Astrocyte (in vitro differentiated cells and primary cell): ENCODE measurements at regions not wholly inside any gene's neighbourhood (a gene's known extent, or its start where the extent isn't known, plus 50 kb on each side); places are given as distances from the start of the nearest gene placed in this dataset.

Experiments used
- DNase-seq: peaks from one replicate; pipeline ENCODE4 v3.0.0-alpha.2; 2010; ENCODE audit warnings: low read depth
- FAIRE-seq: peaks from 2 replicates; lab custom pipeline; 2011; peaks lifted over from hg19 to GRCh38; lab: Jason Lieb, UNC
- H2AFZ ChIP-seq: 2 replicates; pipeline ENCODE4 v1.6.0; 2012; ENCODE audit warnings: low read depth, low read length, inconsistent platforms
- H3K27ac ChIP-seq: 2 replicates; pipeline ENCODE4 v1.5.1; 2011; ENCODE audit warnings: low read depth, low read length, inconsistent platforms
- H3K27me3 ChIP-seq: 2 replicates; pipeline ENCODE4 v1.6.0; 2011; ENCODE audit warnings: low read length, inconsistent platforms; ENCODE audit not compliant: insufficient read depth
- H3K36me3 ChIP-seq: 2 replicates; pipeline ENCODE4 v1.5.1; 2011; ENCODE audit warnings: low read length, inconsistent platforms; ENCODE audit not compliant: insufficient read depth
- H3K4me1 ChIP-seq: 2 replicates; pipeline ENCODE4 v1.5.1; 2011; ENCODE audit warnings: low read length, inconsistent platforms; ENCODE audit not compliant: insufficient read depth
- H3K4me2 ChIP-seq: 2 replicates; pipeline ENCODE4 v1.6.0; 2012; ENCODE audit warnings: low read length, inconsistent platforms
- H3K4me3 ChIP-seq: 2 replicates; pipeline ENCODE4 v1.5.1; 2011; ENCODE audit warnings: low read depth, mild to moderate bottlenecking, low read length, inconsistent platforms; ENCODE audit not compliant: insufficient read depth
- H3K79me2 ChIP-seq: 2 replicates; pipeline ENCODE4 v1.6.0; 2012; ENCODE audit warnings: mild to moderate bottlenecking, low read length, inconsistent platforms; ENCODE audit not compliant: insufficient read depth
- H3K9ac ChIP-seq: 2 replicates; pipeline ENCODE4 v1.6.0; 2012; ENCODE audit warnings: mild to moderate bottlenecking, low read length, inconsistent platforms
- H3K9me3 ChIP-seq: 2 replicates; pipeline ENCODE4 v1.5.1; 2012; ENCODE audit warnings: low read depth, mild to moderate bottlenecking, low read length, inconsistent platforms; ENCODE audit not compliant: insufficient read depth
- H4K20me1 ChIP-seq: 2 replicates; pipeline ENCODE4 v1.6.0; 2012; ENCODE audit warnings: low read length, inconsistent platforms; ENCODE audit not compliant: insufficient read depth
- H3K27ac Mint-ChIP-seq: one replicate; pipeline ENCODE4 v1.8.0; 2021; ENCODE audit warnings: mild to moderate bottlenecking, mixed read lengths; ENCODE audit not compliant: unreplicated experiment
- H3K27me3 Mint-ChIP-seq: one replicate; pipeline ENCODE4 v1.8.0; 2021; ENCODE audit warnings: low read depth, mixed read lengths; ENCODE audit not compliant: unreplicated experiment
- H3K36me3 Mint-ChIP-seq: one replicate; pipeline ENCODE4 v1.8.0; 2021; ENCODE audit warnings: low read depth, mixed read lengths; ENCODE audit not compliant: unreplicated experiment
- H3K4me1 Mint-ChIP-seq: one replicate; pipeline ENCODE4 v1.8.0; 2021; ENCODE audit warnings: low read depth, mixed read lengths; ENCODE audit not compliant: unreplicated experiment
- H3K4me3 Mint-ChIP-seq: one replicate; pipeline ENCODE4 v1.8.0; 2021; ENCODE audit warnings: mild to moderate bottlenecking, moderate library complexity, mixed read lengths; ENCODE audit not compliant: unreplicated experiment
- H3K9me3 Mint-ChIP-seq: one replicate; pipeline ENCODE4 v1.8.0; 2021; ENCODE audit warnings: mild to moderate bottlenecking, mixed read lengths; ENCODE audit not compliant: unreplicated experiment
- CTCF ChIP-seq: IDR thresholded peaks from 2 replicates; pipeline ENCODE4 v1.5.1; 2011; ENCODE audit warnings: low read depth, mild to moderate bottlenecking, inconsistent platforms, low read length, moderate library complexity; ENCODE audit not compliant: insufficient read depth
- EZH2 ChIP-seq: IDR thresholded peaks from 2 replicates; pipeline ENCODE4 v1.6.1; 2012; ENCODE audit warnings: mild to moderate bottlenecking, low read length, inconsistent platforms; ENCODE audit not compliant: insufficient read depth

DNA sequence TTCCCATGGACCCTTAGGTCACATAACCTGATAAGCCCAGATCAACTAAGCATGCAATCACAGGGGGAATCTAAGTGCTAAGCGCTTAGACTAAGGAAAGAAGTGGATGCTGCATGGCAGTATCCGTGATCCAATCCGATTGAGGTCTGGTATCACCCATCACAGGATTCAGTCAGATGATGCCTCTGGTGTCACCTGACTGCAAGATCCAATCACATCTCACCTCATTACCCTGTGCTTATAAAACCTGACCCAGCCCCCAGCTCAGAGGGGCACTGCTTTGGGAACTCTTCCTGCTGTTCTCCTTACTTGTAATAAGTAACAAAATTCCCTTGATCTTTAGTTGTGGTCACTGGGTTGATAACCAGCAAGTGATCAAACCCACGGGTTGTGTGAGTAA, 84.7 kb upstream of the TMEM168 start:
- no peak overlapping the region for H3K27ac ChIP-seq
- no peaks in the 10 kb centered on the region for H3K27me3 ChIP-seq
- H3K4me3 Mint-ChIP-seq: no peak overlapping the region
- H3K27ac Mint-ChIP-seq: no peak overlapping the region
- TF ChIP-seq EZH2 (no peak), CTCF (no peak)
- H3K9me3 Mint-ChIP-seq: no peaks in the 10 kb centered on the region
- DNase-seq (peak; percentile 41), FAIRE-seq (no peak)
- H3K27me3 Mint-ChIP-seq: no peaks in the 10 kb centered on the region
- no peak overlapping the region for H3K4me2 ChIP-seq
- peaks cover 6% of the 10 kb centered on the region for H3K79me2 ChIP-seq
- peaks cover 10% of the 10 kb centered on the region for H3K4me1 Mint-ChIP-seq
- no peaks in the 10 kb centered on the region for H3K4me1 ChIP-seq
- no peak overlapping the region for H3K4me3 ChIP-seq
- H3K9me3 ChIP-seq: no peaks in the 10 kb centered on the region
- no peak overlapping the region for H2AFZ ChIP-seq
- H3K9ac ChIP-seq: no peak overlapping the region
- peaks cover 2% of the 10 kb centered on the region for H3K36me3 Mint-ChIP-seq
- peaks cover 13% of the 10 kb centered on the region for H4K20me1 ChIP-seq
- no peaks in the 10 kb centered on the region for H3K36me3 ChIP-seq

DNA sequence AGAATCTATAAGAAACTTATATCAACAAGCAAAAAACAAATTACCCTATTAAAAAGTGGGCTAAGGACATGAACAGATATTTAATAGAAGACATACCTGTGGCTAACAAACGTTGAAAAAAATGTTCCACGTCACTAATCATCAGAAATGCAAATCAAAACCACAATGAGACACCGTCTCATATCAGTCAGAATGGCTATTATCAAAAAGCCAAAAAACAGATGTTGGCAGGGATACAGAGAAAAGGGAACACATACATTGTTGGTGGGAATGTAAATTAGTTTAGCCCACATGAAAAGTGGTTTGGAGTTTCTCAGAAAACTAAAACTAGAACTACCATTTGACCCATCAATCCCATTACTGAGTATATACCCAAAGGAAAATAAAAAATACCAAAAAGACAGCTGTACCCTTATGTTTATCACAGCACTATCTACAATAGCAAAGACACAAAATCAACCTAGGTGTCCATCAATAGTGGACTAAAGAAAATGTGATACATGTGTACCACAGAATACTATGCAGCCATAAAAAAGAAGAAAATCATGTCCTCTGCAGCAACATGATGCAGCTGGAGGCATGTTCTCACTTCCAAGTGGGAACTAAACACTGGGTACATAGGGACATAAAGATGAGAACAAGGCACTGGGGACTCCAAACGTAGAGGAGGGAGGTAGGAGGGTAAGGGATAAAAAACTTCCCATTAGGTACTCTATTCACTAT, 83.8 kb upstream of the TMEM168 start:
- Mint-ChIP-seq H3K27ac (no peak overlapping the region), H3K36me3 (peaks cover 7% of the 10 kb centered on the region), H3K9me3 (peaks cover 2% of the 10 kb centered on the region), H3K27me3 (no peaks in the 10 kb centered on the region), H3K4me3 (no peak overlapping the region), H3K4me1 (peaks cover 10% of the 10 kb centered on the region)
- TF ChIP-seq CTCF (no peak), EZH2 (no peak)
- FAIRE-seq (no peak), DNase-seq (peak; percentile 80)
- peaks cover 9% of the 10 kb centered on the region for H3K79me2 ChIP-seq
- H3K4me3 ChIP-seq: no peak overlapping the region
- H3K9me3 ChIP-seq: no peaks in the 10 kb centered on the region
- no peaks in the 10 kb centered on the region for H3K4me1 ChIP-seq
- H3K27me3 ChIP-seq: no peaks in the 10 kb centered on the region
- no peak overlapping the region for H3K9ac ChIP-seq
- H3K27ac ChIP-seq: no peak overlapping the region
- no peak overlapping the region for H3K4me2 ChIP-seq
- H3K36me3 ChIP-seq: no peaks in the 10 kb centered on the region
- H2AFZ ChIP-seq: no peak overlapping the region
- H4K20me1 ChIP-seq: peaks cover 15% of the 10 kb centered on the region

- H3K9me3 Mint-ChIP-seq: peaks cover 2% of the 10 kb centered on the region
- Histone ChIP-seq H2AFZ (no peak overlapping the region), H3K27ac (no peak overlapping the region), H3K4me1 (no peaks in the 10 kb centered on the region), H3K9me3 (no peaks in the 10 kb centered on the region), H4K20me1 (peaks cover 28% of the 10 kb centered on the region), H3K27me3 (no peaks in the 10 kb centered on the region), H3K9ac (no peak overlapping the region), H3K4me3 (no peak overlapping the region), H3K79me2 (peaks cover 9% of the 10 kb centered on the region), H3K4me2 (no peak overlapping the region), H3K36me3 (no peaks in the 10 kb centered on the region)
- H3K4me3 Mint-ChIP-seq: no peak overlapping the region
- H3K4me1 Mint-ChIP-seq: peaks cover 4% of the 10 kb centered on the region
- FAIRE-seq: no peak
- DNase-seq: no peak
- TF ChIP-seq CTCF (peak; percentile 63), EZH2 (no peak)
- H3K36me3 Mint-ChIP-seq: peaks cover 11% of the 10 kb centered on the region
- H3K27me3 Mint-ChIP-seq: no peaks in the 10 kb centered on the region
- no peak overlapping the region for H3K27ac Mint-ChIP-seq
Observed at GRCh38 chr7:112869111-112869774, 79.0 kb upstream of the TMEM168 start.
